ENCODE measurements at regions not wholly inside any gene's neighbourhood (a gene's known extent, or its start where the extent isn't known, plus 50 kb on each side); places are given as distances from the start of the nearest gene placed in this dataset.

- no peak for DNase-seq (ENCODE audit: low spot score)
- CTCF ChIA-PET: no interaction called here
- TF ChIP-seq, protein P1, sequence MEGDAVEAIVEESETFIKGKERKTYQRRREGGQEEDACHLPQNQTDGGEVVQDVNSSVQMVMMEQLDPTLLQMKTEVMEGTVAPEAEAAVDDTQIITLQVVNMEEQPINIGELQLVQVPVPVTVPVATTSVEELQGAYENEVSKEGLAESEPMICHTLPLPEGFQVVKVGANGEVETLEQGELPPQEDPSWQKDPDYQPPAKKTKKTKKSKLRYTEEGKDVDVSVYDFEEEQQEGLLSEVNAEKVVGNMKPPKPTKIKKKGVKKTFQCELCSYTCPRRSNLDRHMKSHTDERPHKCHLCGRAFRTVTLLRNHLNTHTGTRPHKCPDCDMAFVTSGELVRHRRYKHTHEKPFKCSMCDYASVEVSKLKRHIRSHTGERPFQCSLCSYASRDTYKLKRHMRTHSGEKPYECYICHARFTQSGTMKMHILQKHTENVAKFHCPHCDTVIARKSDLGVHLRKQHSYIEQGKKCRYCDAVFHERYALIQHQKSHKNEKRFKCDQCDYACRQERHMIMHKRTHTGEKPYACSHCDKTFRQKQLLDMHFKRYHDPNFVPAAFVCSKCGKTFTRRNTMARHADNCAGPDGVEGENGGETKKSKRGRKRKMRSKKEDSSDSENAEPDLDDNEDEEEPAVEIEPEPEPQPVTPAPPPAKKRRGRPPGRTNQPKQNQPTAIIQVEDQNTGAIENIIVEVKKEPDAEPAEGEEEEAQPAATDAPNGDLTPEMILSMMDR (conservative IDR thresholded peaks at IDR 0.05; ENCODE audit: low read depth): no peak
- POLR2A ChIA-PET (ENCODE audit: low non-redundant PET): no interaction called here
- peak overlapping the region; percentile 83 for H3K27ac ChIP-seq
Observed at GRCh38 chr2:236674238-236674637, 104.6 kb downstream of the ACKR3 start.

GRCh38 chr2:236674646-236675045 is 105.0 kb downstream of the ACKR3 start:
- peak overlapping the region; percentile 83 for H3K27ac ChIP-seq
- POLR2A ChIA-PET (ENCODE audit: low non-redundant PET): no interaction called here
- CTCF ChIA-PET: no interaction called here
- TF ChIP-seq, protein P1 (conservative IDR thresholded peaks at IDR 0.05; ENCODE audit: low read depth): no peak
- DNase-seq (ENCODE audit: low spot score): no peak

- CTCF ChIA-PET: no interaction called here
- POLR2A ChIA-PET (ENCODE audit: low non-redundant PET): no interaction called here
- H3K27ac ChIP-seq: peak overlapping the region; percentile 83
- TF ChIP-seq, protein P1 (conservative IDR thresholded peaks at IDR 0.05; ENCODE audit: low read depth): no peak
- no peak for DNase-seq (ENCODE audit: low spot score)
Observed at GRCh38 chr2:236675051-236675450, 105.4 kb downstream of the ACKR3 start.

DNA sequence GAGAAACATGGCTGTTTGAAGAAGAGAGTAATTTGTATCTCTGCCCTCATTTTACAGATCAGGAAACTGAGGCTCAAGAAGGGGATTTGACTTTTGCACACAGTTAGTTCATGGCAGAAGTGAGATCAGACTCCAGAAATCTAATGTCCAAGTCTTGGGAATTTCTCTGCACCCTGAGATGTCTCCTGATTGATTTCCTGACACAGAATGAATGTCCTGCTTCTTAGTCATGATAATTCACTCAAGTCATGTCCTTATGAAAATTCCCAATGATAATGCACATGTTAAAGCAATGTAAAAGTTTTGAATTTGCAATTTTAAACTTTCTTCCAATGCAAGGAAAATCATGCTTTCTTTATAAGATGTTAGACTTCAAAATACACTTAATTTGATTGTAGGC is 105.9 kb downstream of the ACKR3 start:
- TF ChIP-seq, protein P1 (conservative IDR thresholded peaks at IDR 0.05; ENCODE audit: low read depth): no peak
- no peak overlapping the region for H3K27ac ChIP-seq
- ChIA-PET CTCF (no interaction called here), POLR2A (ENCODE audit: low non-redundant PET) (no interaction called here)
- no peak for DNase-seq (ENCODE audit: low spot score)

DNA sequence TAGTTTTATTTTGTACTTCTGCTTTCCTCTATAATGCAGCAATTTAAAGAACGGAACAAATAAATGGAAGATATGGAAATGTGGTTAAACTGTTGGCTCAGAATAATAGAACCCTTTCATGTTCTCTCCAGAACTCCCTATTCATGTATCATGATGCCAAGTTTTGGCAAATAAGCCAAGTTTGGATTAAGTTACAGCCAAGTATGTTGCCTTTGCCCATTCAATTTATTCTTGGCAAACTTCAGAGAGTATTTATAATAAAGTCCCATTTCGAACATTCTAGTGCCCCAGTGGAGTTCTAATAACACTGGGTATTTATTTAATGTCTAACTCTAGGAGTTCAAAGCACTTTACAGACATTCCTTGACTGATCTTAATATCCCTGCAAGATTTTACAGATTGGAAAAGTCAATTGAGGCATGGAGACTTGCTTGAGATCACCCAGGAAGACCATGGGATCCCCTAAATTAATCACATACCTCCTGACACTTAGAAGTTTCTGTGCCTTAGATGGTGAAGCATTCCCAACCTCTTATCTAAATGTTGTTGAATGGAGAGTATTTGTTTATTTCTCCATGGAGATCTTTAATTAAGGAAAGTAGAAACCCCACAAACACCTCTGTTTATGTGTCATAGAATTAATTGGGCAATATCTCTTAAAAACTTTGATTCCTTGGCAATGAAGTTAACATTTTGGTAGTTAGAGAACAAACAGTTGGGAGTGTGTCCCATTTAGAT is 106.7 kb downstream of the ACKR3 start:
- POLR2A ChIA-PET (ENCODE audit: low non-redundant PET): no interaction called here
- CTCF ChIA-PET: no interaction called here
- H3K27ac ChIP-seq: no peak overlapping the region
- no peak for DNase-seq (ENCODE audit: low spot score)
- TF ChIP-seq, protein P1 (conservative IDR thresholded peaks at IDR 0.05; ENCODE audit: low read depth): no peak

DNA sequence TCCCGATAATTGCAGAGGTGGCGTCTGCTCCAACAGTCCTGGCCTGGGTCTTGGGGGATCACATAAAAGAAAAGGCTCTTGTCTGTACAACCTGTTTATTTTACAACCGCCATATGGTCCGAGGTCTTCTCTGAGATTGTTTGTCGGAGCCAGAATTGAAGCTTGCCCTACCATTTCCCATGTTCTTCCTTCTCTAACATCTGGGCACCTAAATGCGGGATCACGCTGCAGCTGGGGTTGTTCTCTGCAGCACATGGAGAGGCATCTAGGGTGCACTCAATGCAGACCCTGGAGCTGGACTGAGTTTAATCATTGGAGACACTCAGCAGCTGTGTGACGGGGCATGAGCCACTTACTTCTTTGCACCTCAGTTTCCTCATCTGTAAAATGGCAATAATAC is 107.7 kb downstream of the ACKR3 start:
- TF ChIP-seq, protein P1 (conservative IDR thresholded peaks at IDR 0.05; ENCODE audit: low read depth): no peak
- DNase-seq (ENCODE audit: low spot score): no peak
- POLR2A ChIA-PET (ENCODE audit: low non-redundant PET): no interaction called here
- H3K27ac ChIP-seq: no peak overlapping the region
- CTCF ChIA-PET: no interaction called here
